GM18499 (cell line): ENCODE measurements at regions not wholly inside any gene's neighbourhood (a gene's known extent, or its start where the extent isn't known, plus 50 kb on each side); places are given as distances from the start of the nearest gene placed in this dataset.
"Not testable (repeated sequence)": the region's sequence is repeated elsewhere in the genome, so short reads cannot be mapped to it uniquely, and the experiment has no call there.

Experiments
- ATAC-seq: cut with Tn5 transposase; IDR thresholded peaks from one replicate; pipeline ENCODE4 v1.9.1; 2021; ENCODE audit warnings: moderate number of reproducible peaks; ENCODE audit not compliant: insufficient read depth, unreplicated experiment

GRCh38 chr6:153465050-153465449 lies 334.0 kb upstream of the RGS17 start:
- ATAC-seq: no peak

- no peak for ATAC-seq
Observed at GRCh38 chr6:153449279-153449678, 318.2 kb upstream of the RGS17 start.

- not testable (repeated sequence) for ATAC-seq
Observed at GRCh38 chr6:153442749-153443148, 311.7 kb upstream of the RGS17 start.

GRCh38 chr6:153442096-153442495 lies 311.0 kb upstream of the RGS17 start:
- no peak for ATAC-seq

GRCh38 chr6:153437193-153437592 lies 306.1 kb upstream of the RGS17 start:
- no peak for ATAC-seq

- no peak for ATAC-seq
Observed at GRCh38 chr6:153436351-153436750, 305.3 kb upstream of the RGS17 start.

GRCh38 chr6:153435787-153436186 lies 304.7 kb upstream of the RGS17 start:
- ATAC-seq: no peak

GRCh38 chr6:153425536-153425935 lies 294.5 kb upstream of the RGS17 start:
- no peak for ATAC-seq

- no peak for ATAC-seq
Observed at GRCh38 chr6:153424719-153425400, 293.8 kb upstream of the RGS17 start.

GRCh38 chr6:153412519-153412918 lies 281.4 kb upstream of the RGS17 start:
- no peak for ATAC-seq

GRCh38 chr6:153411070-153411648 lies 280.1 kb upstream of the RGS17 start:
- ATAC-seq: no peak

GRCh38 chr6:153405931-153406330 lies 274.8 kb upstream of the RGS17 start:
- no peak for ATAC-seq

- ATAC-seq: no peak
Observed at GRCh38 chr6:153401751-153402150, 270.7 kb upstream of the RGS17 start.

GRCh38 chr6:153392156-153392555 lies 261.1 kb upstream of the RGS17 start:
- ATAC-seq: no peak

- ATAC-seq: no peak
Observed at GRCh38 chr6:153373869-153374268, 242.8 kb upstream of the RGS17 start.

GRCh38 chr6:153368131-153368530 lies 237.0 kb upstream of the RGS17 start:
- no peak for ATAC-seq

- no peak for ATAC-seq
Observed at GRCh38 chr6:153367021-153367420, 235.9 kb upstream of the RGS17 start.

- ATAC-seq: no peak
Observed at GRCh38 chr6:153357391-153357790, 226.3 kb upstream of the RGS17 start.

GRCh38 chr6:153340568-153340967 lies 209.5 kb upstream of the RGS17 start:
- no peak for ATAC-seq

- ATAC-seq: no peak
Observed at GRCh38 chr6:153334121-153334520, 203.0 kb upstream of the RGS17 start.

GRCh38 chr6:153331221-153331620 lies 200.1 kb upstream of the RGS17 start:
- ATAC-seq: not testable (repeated sequence)

- ATAC-seq: no peak
Observed at GRCh38 chr6:153328194-153328593, 197.1 kb upstream of the RGS17 start.
